ENCODE measurements at regions not wholly inside any gene's neighbourhood (a gene's known extent, or its start where the extent isn't known, plus 50 kb on each side); places are given as distances from the start of the nearest gene placed in this dataset.
"Not testable (repeated sequence)": the region's sequence is repeated elsewhere in the genome, so short reads cannot be mapped to it uniquely, and the experiment has no call there.

- DNase-seq: no peak
- ATAC-seq (replicated peaks): no peak
- no peak overlapping the region for H3K4me3 Mint-ChIP-seq
- no peaks in the 10 kb centered on the region for H3K36me3 Mint-ChIP-seq
- H3K27me3 Mint-ChIP-seq: peaks cover 0 to 6% of the 10 kb centered on the region in 2 donors
- no peaks in the 10 kb centered on the region for H3K9me3 Mint-ChIP-seq
- peak overlapping the region; percentile 57 for H3K27ac Mint-ChIP-seq
- peaks cover 9 to 11% of the 10 kb centered on the region in 2 donors for H3K4me1 Mint-ChIP-seq
These were observed 215.8 kb downstream of the PHLDA1 start for GRCh38 chr12:75815756-75816155.

GRCh38 chr12:75814851-75815754 lies 216.5 kb downstream of the PHLDA1 start:
- Mint-ChIP-seq H3K4me3 (no peak overlapping the region), H3K9me3 (no peaks in the 10 kb centered on the region), H3K4me1 (peaks cover 9 to 11% of the 10 kb centered on the region in 2 donors), H3K27me3 (peaks cover 0 to 7% of the 10 kb centered on the region in 2 donors), H3K27ac (peak overlapping the region; percentile 57), H3K36me3 (no peaks in the 10 kb centered on the region)
- DNase-seq (no peak), ATAC-seq (replicated peaks) (peak; percentile 81 to 91)

GRCh38 chr12:75813072-75813471 lies 218.5 kb downstream of the PHLDA1 start:
- no peak for ATAC-seq (replicated peaks)
- no peak overlapping the region for H3K4me3 Mint-ChIP-seq
- H3K27me3 Mint-ChIP-seq: peaks cover 0 to 7% of the 10 kb centered on the region in 2 donors
- no peaks in the 10 kb centered on the region for H3K36me3 Mint-ChIP-seq
- H3K4me1 Mint-ChIP-seq: peaks cover 6 to 11% of the 10 kb centered on the region in 2 donors
- peaks cover 3% of the 10 kb centered on the region in 2 donors for H3K9me3 Mint-ChIP-seq
- DNase-seq: no peak
- no peak overlapping the region for H3K27ac Mint-ChIP-seq

GRCh38 chr12:75812271-75813018 lies 219.1 kb downstream of the PHLDA1 start:
- peaks cover 0 to 7% of the 10 kb centered on the region in 2 donors for H3K27me3 Mint-ChIP-seq
- H3K4me1 Mint-ChIP-seq: peaks cover 6 to 11% of the 10 kb centered on the region in 2 donors
- no peak for DNase-seq
- H3K4me3 Mint-ChIP-seq: no peak overlapping the region
- no peak for ATAC-seq (replicated peaks)
- peaks cover 3% of the 10 kb centered on the region in 2 donors for H3K9me3 Mint-ChIP-seq
- no peaks in the 10 kb centered on the region for H3K36me3 Mint-ChIP-seq
- no peak overlapping the region for H3K27ac Mint-ChIP-seq

GRCh38 chr12:75809746-75810145 lies 221.8 kb downstream of the PHLDA1 start:
- H3K9me3 Mint-ChIP-seq: peaks cover 3 to 5% of the 10 kb centered on the region in 2 donors
- no peak for ATAC-seq (replicated peaks)
- no peak overlapping the region for H3K27ac Mint-ChIP-seq
- H3K27me3 Mint-ChIP-seq: peaks cover 0 to 7% of the 10 kb centered on the region in 2 donors
- DNase-seq: no peak
- no peaks in the 10 kb centered on the region for H3K36me3 Mint-ChIP-seq
- H3K4me3 Mint-ChIP-seq: no peak overlapping the region
- H3K4me1 Mint-ChIP-seq: peaks cover under 1 to 2% of the 10 kb centered on the region in 2 donors

GRCh38 chr12:75807494-75807893 lies 224.1 kb downstream of the PHLDA1 start:
- no peak for DNase-seq
- Mint-ChIP-seq H3K27ac (no peak overlapping the region), H3K4me3 (no peak overlapping the region), H3K4me1 (no peaks in the 10 kb centered on the region), H3K27me3 (peaks cover 0 to 7% of the 10 kb centered on the region in 2 donors), H3K9me3 (peaks cover 3 to 5% of the 10 kb centered on the region in 2 donors), H3K36me3 (no peaks in the 10 kb centered on the region)
- no peak for ATAC-seq (replicated peaks)

- peaks cover 3 to 5% of the 10 kb centered on the region in 2 donors for H3K9me3 Mint-ChIP-seq
These were observed 225.7 kb downstream of the PHLDA1 start for GRCh38 chr12:75805905-75806304.

GRCh38 chr12:75805320-75805719 lies 226.3 kb downstream of the PHLDA1 start:
- ATAC-seq (replicated peaks): no peak
- peaks cover 3 to 5% of the 10 kb centered on the region in 2 donors for H3K9me3 Mint-ChIP-seq

More at GRCh38 chr12:75805905-75806304, 225.7 kb downstream of the PHLDA1 start:
- peaks cover 3 to 6% of the 10 kb centered on the region in 2 donors for H3K27me3 Mint-ChIP-seq
- ATAC-seq (replicated peaks): no peak
- no peaks in the 10 kb centered on the region for H3K4me1 Mint-ChIP-seq
- no peaks in the 10 kb centered on the region for H3K36me3 Mint-ChIP-seq
- no peak for DNase-seq
- no peak overlapping the region for H3K27ac Mint-ChIP-seq
- H3K4me3 Mint-ChIP-seq: no peak overlapping the region

GRCh38 chr12:75798136-75798926 lies 233.2 kb downstream of the PHLDA1 start:
- Mint-ChIP-seq H3K9me3 (no peaks in the 10 kb centered on the region), H3K4me1 (no peaks in the 10 kb centered on the region), H3K27me3 (peaks cover 0 to 6% of the 10 kb centered on the region in 2 donors), H3K36me3 (no peaks in the 10 kb centered on the region), H3K4me3 (no peak overlapping the region), H3K27ac (no peak overlapping the region)
- DNase-seq (no peak), ATAC-seq (replicated peaks) (no peak)

More at GRCh38 chr12:75805320-75805719, 226.3 kb downstream of the PHLDA1 start:
- DNase-seq: no peak
- Mint-ChIP-seq H3K27ac (no peak overlapping the region), H3K4me1 (no peaks in the 10 kb centered on the region), H3K4me3 (no peak overlapping the region), H3K27me3 (peaks cover 0 to 6% of the 10 kb centered on the region in 2 donors), H3K36me3 (no peaks in the 10 kb centered on the region)

GRCh38 chr12:75795125-75795524 lies 236.5 kb downstream of the PHLDA1 start:
- no peaks in the 10 kb centered on the region for H3K4me1 Mint-ChIP-seq
- DNase-seq (no peak), ATAC-seq (replicated peaks) (no peak)
- no peak overlapping the region for H3K27ac Mint-ChIP-seq
- no peaks in the 10 kb centered on the region for H3K9me3 Mint-ChIP-seq
- peaks cover 10 to 14% of the 10 kb centered on the region in 2 donors for H3K27me3 Mint-ChIP-seq
- H3K4me3 Mint-ChIP-seq: no peak overlapping the region
- no peaks in the 10 kb centered on the region for H3K36me3 Mint-ChIP-seq

- Mint-ChIP-seq H3K27me3 (peaks cover 17 to 23% of the 10 kb centered on the region in 2 donors), H3K36me3 (no peaks in the 10 kb centered on the region), H3K4me3 (no peak overlapping the region), H3K27ac (no peak overlapping the region), H3K9me3 (no peaks in the 10 kb centered on the region), H3K4me1 (no peaks in the 10 kb centered on the region)
- ATAC-seq (replicated peaks) (no peak), DNase-seq (no peak)
These were observed 238.9 kb downstream of the PHLDA1 start for GRCh38 chr12:75792687-75793086.

- H3K4me3 Mint-ChIP-seq: no peak overlapping the region
These were observed 241.4 kb downstream of the PHLDA1 start for GRCh38 chr12:75790219-75790618.

GRCh38 chr12:75787146-75787545 lies 244.4 kb downstream of the PHLDA1 start:
- not testable (repeated sequence) for H3K27ac Mint-ChIP-seq; H3K36me3 Mint-ChIP-seq; H3K4me3 Mint-ChIP-seq; ATAC-seq (replicated peaks); H3K9me3 Mint-ChIP-seq; DNase-seq; H3K4me1 Mint-ChIP-seq
- peaks cover 15 to 20% of the 10 kb centered on the region in 2 donors for H3K27me3 Mint-ChIP-seq

More at GRCh38 chr12:75790219-75790618, 241.4 kb downstream of the PHLDA1 start:
- no peaks in the 10 kb centered on the region for H3K36me3 Mint-ChIP-seq
- H3K27me3 Mint-ChIP-seq: peaks cover 17 to 23% of the 10 kb centered on the region in 2 donors
- DNase-seq (no peak), ATAC-seq (replicated peaks) (no peak)
- no peaks in the 10 kb centered on the region for H3K4me1 Mint-ChIP-seq
- H3K9me3 Mint-ChIP-seq: no peaks in the 10 kb centered on the region
- no peak overlapping the region for H3K27ac Mint-ChIP-seq

GRCh38 chr12:75786070-75786469 lies 245.5 kb downstream of the PHLDA1 start:
- Mint-ChIP-seq H3K4me3 (no peak overlapping the region), H3K27me3 (peaks cover 12 to 15% of the 10 kb centered on the region in 2 donors), H3K9me3 (no peaks in the 10 kb centered on the region), H3K4me1 (no peaks in the 10 kb centered on the region), H3K36me3 (no peaks in the 10 kb centered on the region), H3K27ac (no peak overlapping the region)
- ATAC-seq (replicated peaks) (no peak), DNase-seq (no peak)

Measured in stimulated activated naive B cell treated with anti-CD40 and anti-IgM and Interleukin-4, amounts not matched to agents 10 μg/mL and 1 μg/mL and 100 μg/mL, for 72 hours (primary cell).